B cell (primary cell): ENCODE measurements at regions not wholly inside any gene's neighbourhood (a gene's known extent, or its start where the extent isn't known, plus 50 kb on each side); places are given as distances from the start of the nearest gene placed in this dataset.

Experiments used
- EZH2 ChIP-seq: IDR thresholded peaks from 2 replicates; pipeline ENCODE4 v1.6.1; 2012; ENCODE audit warnings: borderline replicate concordance, low read depth, mild to moderate bottlenecking, moderate library complexity, low read length; ENCODE audit not compliant: insufficient read depth, poor library complexity, severe bottlenecking
- TF ChIP-seq, protein P1 (sequence below): fragments of 200-600 bp; IDR thresholded peaks from one replicate; pipeline ENCODE4 v1.8.0; 2022; ENCODE audit warnings: antibody characterized with exemption, mild to moderate bottlenecking

DNA sequence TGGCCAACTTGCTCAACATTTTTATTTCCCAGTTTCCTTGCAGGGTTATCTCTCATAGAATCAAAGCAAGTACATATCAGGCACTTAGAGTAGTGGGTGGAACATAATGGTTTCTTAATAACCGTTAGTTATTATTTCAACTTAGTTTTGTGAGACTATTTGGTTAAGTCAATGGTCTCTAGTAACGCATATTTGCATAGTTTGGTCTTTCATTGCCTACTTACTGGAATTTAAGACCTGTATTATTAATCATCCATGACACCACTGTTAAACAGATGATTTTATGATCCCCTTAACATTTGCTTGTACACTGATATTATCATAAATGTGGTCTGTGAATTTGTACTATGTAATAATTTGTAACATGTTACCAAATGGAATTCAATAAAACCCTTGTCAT, 70.9 kb upstream of the SMIM31 start:
- TF ChIP-seq, protein P1, sequence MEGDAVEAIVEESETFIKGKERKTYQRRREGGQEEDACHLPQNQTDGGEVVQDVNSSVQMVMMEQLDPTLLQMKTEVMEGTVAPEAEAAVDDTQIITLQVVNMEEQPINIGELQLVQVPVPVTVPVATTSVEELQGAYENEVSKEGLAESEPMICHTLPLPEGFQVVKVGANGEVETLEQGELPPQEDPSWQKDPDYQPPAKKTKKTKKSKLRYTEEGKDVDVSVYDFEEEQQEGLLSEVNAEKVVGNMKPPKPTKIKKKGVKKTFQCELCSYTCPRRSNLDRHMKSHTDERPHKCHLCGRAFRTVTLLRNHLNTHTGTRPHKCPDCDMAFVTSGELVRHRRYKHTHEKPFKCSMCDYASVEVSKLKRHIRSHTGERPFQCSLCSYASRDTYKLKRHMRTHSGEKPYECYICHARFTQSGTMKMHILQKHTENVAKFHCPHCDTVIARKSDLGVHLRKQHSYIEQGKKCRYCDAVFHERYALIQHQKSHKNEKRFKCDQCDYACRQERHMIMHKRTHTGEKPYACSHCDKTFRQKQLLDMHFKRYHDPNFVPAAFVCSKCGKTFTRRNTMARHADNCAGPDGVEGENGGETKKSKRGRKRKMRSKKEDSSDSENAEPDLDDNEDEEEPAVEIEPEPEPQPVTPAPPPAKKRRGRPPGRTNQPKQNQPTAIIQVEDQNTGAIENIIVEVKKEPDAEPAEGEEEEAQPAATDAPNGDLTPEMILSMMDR, result no peak
- TF ChIP-seq EZH2, result no peak
